OCI-M1 (cell line): ENCODE measurements at regions not wholly inside any gene's neighbourhood (a gene's known extent, or its start where the extent isn't known, plus 50 kb on each side); places are given as distances from the start of the nearest gene placed in this dataset.

ENCODE experiments used
- DNase-seq: peaks from one replicate; lab custom pipeline; 2025; lab: John Stamatoyannopoulos, UW

DNA sequence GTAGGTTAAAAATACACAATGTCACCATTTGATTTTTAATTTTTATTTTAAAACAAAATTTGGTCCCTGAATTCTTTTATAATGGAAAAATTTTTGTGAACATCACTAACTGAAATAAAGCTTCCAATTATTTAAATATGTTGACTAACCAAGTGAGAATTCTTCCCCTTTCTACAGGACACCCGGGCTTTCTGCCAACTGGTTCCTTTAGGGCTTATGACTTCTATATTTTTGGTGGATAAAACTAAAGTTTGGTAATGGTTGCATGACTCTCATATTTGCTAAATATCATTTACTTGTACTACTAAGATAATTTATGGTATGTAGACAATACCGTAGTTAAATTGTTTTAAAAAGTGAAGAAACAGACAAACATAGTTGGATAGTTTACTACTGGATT lies 291.0 kb upstream of the DOK6 start:
- DNase-seq, result peak; percentile 28

DNA sequence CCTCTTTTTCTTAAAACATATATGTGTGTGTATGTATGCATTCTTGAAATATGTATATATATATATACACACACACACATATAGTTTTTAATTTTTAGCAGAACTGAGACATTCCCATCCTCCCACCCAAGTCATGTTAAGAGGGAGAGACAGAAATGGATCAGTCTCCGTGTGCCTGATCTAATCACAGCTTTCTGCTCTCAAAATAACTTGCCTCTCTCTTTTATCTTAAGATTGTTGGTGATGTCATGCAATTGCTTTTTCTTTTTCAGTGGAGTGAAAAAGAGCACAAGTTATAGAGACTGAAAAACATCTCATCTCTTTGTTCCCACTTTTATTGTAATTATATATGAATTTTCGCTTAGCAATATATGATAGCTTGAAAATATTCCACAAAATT lies 279.9 kb upstream of the DOK6 start:
- DNase-seq, result no peak

DNA sequence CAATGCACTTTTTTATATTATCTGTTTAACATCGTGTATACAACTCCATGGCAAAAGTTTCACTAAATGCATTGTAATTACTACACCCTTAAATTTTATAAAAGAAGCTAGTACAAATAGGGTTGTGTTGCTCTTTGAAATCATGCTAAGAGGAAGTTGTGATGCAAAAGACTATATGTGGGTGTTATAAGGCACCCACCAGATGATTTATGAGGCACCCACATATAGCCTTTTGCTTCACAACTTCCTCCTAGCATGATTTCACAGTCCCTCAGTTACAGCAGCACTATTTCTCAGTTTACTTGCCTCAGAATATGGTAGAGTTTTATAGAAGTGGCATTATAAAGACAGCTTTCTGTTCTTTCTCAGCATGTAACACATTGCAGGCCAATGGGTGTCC lies 277.3 kb upstream of the DOK6 start:
- DNase-seq, result peak; percentile 10

DNA sequence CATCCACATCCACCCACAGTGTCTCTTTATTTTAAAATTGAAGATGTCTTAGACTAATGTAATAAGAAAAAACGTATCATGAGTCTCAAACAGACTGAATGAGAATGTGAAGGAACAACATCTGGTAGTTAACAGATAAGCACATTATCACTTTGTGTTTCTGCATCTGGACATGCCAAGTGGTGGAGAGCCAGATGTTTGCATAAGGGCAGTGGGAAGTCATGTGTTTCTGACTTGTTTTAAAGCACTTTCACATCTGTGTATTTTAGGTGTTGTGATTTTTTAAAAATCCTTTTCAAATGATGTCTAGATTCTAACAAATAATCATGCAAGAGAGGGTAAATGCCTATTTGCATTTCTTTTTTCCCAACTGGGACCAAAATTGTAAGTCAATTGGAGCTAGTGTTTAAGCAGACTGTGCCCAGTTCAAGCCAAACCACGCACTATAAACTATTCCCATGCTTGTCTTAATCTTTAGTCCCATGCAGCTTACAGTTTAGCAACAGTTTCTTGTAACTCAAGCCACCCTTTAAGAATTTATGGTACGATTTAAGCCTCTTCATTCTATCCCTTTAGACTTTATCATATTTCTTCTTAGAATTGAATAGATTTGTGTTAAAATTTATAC lies 272.7 kb upstream of the DOK6 start:
- DNase-seq, result peak; percentile 82

DNA sequence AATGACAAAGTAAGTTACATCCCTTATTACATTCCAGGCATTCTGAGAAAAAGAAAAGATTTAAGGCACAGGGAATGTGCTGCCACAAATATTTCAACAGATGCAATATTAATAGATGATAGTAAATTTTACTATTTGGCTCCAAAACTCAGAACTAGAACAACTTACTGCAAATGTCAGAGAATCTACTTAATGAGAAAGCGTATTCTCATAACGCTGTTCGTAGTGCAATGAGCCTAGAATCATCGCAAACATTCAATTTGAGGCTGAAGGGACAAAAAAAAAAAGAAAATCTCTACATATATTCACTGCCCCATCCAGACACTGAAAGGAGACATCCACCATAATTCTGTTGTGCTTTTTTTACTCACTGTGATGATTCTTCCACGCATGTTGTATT lies 272.1 kb upstream of the DOK6 start:
- no peak for DNase-seq

DNA sequence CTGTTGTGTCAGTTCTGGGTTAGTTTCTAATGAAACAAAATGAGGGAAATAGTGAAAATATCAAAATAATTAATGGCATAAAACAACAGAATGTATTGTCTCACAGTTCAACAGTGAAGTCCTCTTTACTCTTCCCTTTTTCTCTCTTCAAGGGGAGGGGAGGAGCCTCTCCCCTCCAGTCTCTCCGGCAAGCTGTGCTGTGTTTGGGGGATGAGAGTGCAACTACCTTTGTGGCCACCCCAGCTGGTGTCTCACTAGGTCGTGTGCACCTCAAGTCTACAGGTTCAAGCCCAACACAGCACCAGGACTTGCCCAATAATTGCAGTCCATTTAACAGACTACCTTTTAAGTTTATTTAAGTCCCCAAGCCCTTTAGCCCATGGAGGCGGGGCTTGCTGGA lies 271.7 kb upstream of the DOK6 start:
- no peak for DNase-seq

DNA sequence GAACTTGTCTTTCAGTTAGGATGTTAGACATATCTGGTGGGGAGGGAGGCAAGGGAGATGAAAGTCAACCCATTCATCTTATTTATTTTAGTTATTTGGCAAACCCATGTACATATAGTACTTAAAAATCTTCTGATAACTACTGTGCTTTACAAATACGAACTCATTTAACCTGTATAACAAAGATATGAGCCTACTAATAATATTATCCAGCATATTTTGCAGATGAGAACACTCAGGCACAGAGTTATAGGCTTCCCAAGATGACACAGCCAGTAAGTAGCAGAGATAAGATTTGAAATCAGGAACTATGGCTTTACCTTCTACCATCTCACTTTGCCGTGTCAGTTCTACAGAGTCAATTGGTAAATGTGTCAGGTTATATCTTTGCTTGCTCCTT lies 262.6 kb upstream of the DOK6 start:
- no peak for DNase-seq

DNA sequence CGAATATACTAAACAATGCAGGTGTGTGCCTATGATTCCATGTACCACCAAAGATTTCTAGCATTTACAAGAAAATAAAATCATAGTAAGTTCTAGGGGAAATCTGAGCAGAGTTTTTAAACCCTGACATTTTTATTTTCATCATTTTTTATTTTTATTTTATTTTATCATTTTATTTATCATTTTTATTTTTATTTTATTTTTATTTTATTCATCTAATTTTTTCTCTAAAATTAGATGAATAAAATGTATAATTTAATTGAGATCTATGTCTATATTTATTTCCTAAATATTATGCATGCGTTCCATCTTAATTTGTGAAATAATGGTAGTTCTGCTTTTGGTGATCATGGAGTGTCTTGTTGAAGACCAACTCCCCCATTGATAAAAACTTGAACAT lies 257.6 kb upstream of the DOK6 start:
- no peak for DNase-seq

DNA sequence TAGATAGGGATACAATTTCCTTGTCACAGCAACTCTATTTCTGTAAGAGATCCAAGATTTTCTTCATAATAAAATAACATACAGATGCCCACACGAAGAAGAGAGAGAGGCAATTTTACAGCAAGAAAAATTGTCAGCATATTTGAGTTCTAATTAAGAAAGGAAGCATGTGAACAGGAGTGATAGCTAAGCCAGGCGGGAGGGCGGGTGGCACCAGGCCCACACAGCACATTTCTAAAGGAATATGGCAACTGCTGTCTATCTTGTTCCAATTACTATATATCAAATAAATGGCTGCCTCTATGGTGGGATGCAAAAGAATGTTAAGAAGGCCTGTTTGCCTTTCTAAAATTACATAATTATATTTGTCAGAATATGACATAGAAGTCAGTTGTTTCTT lies 248.3 kb upstream of the DOK6 start:
- no peak for DNase-seq

DNA sequence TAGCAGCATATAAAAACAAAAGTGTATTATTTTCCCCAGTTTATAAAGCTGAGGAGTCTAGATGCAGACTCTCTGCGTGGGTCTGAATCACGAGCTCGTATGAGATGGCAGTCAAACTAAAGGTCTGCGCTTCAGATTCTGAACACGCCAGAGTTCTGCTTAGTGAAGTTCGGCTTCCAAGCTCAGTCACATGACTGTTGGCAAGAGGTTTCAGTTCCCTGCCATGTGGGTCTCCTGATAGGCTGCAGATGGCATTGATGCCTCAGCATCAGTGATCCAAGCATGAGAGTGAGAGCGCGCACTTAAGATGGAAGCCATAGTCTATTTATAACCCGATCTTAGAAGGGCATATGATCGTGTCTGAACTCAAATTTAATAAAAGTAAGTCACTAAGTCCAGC lies 242.8 kb upstream of the DOK6 start:
- no peak for DNase-seq

DNA sequence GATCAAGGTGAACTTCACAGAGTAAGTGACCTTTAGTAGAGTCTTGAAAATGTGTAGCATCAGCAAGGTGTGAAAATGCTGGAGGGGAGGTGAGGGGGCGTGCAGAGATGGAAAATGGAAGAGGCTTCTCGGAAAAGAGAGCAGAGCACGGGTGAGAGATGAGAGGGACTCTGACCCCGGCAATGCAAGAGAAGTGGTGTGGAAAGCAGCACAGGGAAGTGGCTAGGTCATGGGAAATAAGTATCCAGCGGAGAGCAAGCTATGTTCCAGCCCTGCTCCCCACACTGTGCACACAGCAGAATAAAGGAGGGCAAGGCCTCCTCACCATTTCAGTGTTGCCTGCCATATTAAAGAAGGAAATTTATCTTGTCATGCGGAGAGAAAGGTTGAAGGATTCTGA lies 241.7 kb upstream of the DOK6 start:
- DNase-seq, result no peak

DNA sequence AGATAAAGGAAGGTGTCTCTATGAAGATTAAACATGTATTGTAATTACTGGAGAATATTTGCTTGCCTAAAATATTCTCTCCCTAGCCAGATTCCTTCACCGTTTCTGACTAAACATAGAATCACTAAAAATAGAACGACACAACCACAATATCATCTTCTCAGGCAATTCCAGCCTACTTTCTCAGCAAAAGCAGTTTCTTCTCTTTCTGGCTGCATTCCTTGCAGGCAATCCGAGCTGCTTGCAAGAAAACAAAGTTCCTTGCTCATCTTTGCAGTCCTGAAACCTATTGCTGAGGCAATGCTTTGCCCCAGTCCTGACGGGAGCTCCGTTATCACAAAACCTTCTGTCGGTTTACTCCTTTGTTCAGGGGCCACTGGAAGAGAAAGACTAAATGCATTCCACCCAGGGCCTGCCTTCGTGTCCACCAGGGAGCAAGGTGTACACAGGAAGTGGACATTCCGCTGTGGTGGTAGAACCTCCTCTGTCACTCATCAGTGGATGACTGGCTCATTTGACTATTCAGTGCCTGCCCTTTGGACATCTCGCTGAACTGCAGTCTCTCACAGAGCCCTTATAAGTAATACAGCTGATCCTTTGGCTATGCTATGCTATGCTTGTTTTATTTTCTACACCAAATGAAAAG lies 239.2 kb upstream of the DOK6 start:
- no peak for DNase-seq

DNA sequence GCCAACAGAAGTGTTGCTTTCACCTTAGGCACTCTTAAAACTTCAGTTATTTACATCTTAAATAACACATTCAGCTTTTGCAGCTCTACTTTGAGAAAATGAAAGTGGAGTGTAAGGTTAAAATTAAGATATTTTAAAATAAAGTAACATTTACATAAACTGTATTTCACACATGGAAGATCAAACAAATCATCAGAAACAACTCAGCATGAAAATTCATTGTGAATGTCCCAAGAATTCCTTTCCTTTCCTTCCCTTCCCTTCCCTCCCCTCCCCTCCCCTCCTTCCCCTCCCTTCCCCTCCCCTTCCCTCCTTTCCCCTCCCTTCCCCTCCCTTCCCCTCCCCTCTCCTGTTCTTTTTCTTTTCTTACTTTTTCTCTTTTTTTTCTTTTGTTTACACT lies 238.0 kb upstream of the DOK6 start:
- no peak for DNase-seq

DNA sequence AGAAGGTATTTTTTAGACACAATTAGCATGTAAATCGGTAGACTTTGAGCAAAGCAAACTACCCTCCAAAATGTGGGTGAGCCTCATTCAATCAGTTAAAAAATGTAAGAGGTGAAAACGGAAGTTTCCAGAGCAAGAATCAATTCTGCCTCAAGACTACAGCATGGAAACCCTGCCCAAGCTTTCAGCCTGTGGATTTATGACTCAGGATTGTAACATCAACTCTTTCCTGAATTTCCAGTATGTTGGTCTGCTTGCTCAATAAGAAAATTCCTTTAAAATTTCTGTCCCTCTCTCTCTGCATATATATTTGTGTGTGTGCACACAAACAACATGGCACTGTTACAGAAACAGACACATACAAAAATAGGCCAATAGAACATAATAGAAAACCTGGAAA lies 228.6 kb upstream of the DOK6 start:
- no peak for DNase-seq

DNA sequence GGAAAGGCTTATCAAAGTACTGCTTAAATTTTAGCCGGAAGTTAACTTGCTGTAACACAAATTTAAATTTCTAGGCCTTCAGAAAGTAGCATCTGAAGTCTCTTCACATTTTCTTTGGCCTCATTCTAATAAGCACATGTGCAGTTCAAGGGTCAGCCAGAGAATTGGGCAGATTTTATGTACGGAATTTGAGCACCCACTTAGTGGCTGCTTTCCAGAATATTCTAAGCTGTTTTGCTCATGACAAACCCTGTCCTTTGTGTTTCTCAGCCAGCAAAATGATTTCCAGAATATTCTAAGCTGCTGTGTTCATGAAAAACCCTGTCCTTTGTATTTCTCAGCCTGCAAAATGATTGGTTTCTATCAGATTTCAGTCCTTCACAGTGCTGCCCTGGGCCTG lies 225.0 kb upstream of the DOK6 start:
- DNase-seq, result no peak

DNA sequence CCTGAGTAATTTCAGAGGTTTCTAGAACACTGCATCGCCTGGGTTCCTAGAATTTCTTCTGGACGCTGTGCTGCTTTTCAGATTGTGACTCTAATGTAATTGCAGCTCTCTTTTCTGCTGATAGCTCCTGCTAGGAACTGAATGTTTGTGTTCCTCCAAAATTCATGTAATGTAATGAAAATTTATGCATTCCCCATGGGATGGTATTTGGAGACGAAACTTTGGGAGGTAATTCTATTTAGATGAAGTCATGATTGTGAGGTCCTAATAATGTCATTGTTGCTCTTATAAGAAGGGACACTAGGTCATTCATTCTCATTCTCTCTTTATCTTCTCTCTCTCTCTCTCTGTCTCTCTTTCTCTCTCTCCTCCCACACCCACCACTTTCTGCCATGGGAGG lies 223.9 kb upstream of the DOK6 start:
- no peak for DNase-seq

DNA sequence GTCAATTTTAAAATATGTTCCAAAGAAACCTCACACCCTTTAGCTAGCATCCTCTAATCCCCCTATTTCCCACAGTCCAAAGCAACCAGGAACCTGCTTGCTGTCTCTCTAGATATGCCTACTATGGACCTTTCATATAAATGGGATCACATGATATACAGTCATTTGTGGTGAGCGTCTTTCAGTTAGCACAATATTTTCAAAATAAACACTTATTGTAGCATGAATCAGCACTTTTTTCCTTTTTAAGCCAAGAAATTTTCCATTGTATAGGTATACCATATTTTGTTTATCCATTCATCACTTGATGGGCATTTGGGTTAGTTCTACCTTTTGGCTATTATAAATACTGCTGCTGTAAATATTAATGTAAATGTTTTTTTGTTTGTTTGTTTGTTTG lies 223.0 kb upstream of the DOK6 start:
- DNase-seq, result no peak

DNA sequence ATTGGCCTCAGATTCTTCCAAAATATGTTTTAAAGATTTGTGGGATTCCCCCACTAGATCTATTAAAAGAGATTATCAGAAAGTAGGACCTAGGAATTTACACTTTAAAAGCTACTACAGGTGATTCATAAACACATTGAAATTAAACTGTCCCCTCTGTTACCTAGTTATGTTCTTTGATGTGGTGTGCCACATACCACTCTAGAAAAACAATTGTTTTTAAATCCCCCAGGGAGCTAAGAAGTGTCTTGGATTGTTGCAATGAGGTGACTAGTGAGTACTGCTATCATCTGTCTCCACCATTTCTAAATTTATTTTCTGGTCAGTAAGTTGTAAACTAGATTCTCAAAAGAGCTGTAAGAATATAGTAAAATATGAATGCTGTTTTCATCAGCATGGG lies 214.5 kb upstream of the DOK6 start:
- no peak for DNase-seq

DNA sequence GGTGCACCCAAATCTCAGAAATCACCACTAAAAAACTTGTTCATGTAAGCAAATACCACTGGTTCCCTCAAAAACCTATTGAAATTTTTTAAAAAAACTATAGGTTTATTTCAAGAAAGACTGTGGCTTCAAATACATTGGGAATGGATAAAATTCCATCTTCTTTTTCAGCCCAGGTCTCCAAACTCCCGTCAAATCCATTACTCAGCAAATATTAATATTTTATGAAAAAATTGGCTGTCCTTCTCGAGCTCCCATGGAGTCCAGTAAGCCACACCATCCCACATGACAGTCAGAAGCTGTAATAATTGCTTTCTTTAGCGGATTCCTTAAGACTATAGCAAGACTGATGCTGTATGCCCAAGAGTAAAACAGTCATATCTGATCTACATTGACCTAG lies 204.4 kb upstream of the DOK6 start:
- DNase-seq, result no peak

DNA sequence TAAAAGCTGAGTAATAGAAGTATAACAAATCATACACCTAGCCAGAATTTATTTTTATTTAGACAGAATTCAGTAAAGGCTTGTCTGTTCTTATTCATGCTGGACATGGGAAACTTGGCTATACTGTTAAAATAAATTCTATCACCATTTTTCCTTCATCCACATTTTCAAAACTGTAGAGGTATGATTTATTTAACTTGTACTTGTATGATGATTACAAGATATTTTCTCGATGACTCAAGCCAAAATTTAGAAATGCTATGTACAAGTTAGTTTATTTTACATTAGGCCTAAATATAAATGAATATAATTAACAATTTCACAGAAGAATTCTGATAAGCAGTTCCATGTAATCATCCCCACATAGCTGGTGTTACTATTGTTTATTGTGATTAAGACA lies 194.8 kb upstream of the DOK6 start:
- DNase-seq, result no peak

DNA sequence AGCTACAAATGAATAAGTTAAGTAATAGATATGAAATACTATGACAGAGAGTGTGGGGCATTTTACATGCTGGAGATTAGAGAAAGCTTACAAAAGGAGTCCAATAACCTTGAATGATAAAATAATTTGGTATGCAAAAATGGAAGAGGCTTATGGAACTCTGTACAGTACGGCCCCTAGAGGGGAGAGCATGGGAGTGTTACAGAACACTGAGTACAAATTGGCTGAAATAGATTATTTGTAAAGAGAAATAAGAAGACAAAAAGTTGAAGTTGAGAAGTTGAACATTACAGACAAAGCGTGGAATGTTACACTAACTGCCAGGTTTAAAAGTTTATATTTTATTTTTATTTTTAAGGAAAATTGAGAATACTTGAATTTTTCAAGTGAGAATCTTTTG lies 192.1 kb upstream of the DOK6 start:
- DNase-seq, result no peak

DNA sequence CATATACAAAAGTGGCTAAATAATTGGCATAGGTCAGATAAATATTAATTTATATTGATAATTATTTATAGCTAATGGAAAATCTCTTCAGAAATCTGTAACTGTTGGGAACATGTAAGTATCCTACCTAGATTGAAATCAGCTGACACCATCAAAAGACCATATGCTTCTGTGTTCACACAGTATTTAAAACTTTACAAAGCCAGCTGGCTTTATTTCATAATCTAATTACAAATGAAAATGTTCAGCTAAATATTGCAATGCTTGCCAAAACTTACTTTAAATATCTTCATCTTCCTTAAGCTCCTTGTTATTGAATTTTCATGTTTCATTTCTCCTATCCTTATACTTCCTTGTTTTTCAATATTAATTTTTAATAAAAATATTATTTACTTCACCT lies 190.9 kb upstream of the DOK6 start:
- DNase-seq, result no peak

DNA sequence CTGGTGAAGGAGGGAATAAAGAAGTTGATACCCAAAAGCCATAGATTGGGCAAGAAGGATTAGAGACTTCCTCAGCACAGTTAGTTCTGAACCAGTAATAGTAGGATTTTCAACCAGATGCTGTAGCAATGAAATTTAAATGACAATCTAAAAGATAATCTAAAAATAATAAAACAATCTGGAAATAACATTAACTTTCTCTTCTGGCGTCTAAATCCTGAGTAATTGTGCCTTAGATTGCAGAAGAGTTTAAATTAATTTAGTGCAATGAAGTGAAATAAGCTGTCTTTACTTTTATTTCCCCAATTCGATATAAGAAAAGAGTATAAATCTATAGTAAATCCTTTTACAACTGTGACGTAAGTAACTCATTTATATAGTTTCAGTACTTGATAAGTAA lies 186.8 kb upstream of the DOK6 start:
- no peak for DNase-seq

DNA sequence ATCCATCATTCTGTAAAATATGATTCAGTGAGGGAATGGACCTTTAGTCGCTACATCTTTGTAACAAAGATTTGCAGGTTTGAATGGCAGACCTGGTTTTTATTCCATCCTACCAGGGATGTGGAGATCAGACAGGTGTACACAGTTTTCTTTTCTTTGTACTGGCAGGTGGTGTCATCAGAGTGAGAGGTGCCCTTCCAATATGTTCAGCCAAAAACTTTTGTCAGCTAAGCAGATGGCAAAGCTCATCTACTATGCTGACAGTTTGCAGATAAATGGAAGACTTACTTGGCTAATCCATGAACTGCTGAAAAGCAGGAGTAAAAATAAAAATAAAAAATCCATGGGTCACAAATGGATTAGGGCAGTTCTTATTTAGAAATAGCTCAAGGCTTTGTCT lies 185.5 kb upstream of the DOK6 start:
- DNase-seq, result no peak

DNA sequence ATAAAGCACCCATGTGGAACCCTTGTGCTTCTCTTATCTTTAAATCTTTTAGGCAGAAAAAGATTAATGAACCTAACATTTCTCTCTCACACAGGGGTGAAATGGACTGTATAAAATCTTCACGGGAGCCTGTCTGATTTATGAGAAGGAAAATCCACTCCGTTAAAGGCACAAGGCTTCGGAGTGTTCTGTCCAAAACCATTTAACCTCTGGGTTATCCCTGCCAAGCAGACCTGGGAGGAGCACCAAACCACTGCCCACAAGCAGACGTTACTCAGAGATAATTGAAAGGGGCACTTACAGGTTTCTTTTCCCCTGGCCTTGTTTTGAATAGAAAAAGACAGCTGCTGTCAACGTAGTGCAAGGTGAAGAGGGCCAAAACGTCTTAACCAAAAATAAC lies 184.4 kb upstream of the DOK6 start:
- DNase-seq, result peak; percentile 92
